DOHH2 (cell line): ENCODE measurements at regions not wholly inside any gene's neighbourhood (a gene's known extent, or its start where the extent isn't known, plus 50 kb on each side); places are given as distances from the start of the nearest gene placed in this dataset.

Experiments
- EZH2phosphoT487 ChIP-seq: fragments of 200-600 bp; sonication (generic); IDR thresholded peaks from 2 replicates; pipeline ENCODE4 v1.6.1; 2017; ENCODE audit warnings: borderline replicate concordance, mild to moderate bottlenecking, antibody characterized with exemption, low read length, moderate library complexity, mixed read lengths
- TF ChIP-seq, protein P1 (sequence below): fragments of 200-600 bp; sonication (generic); IDR thresholded peaks from one replicate; pipeline ENCODE4 v1.5.1; 2014; ENCODE audit warnings: antibody characterized with exemption, mild to moderate bottlenecking, low read depth, low read length; ENCODE audit not compliant: poor library complexity, severe bottlenecking

DNA sequence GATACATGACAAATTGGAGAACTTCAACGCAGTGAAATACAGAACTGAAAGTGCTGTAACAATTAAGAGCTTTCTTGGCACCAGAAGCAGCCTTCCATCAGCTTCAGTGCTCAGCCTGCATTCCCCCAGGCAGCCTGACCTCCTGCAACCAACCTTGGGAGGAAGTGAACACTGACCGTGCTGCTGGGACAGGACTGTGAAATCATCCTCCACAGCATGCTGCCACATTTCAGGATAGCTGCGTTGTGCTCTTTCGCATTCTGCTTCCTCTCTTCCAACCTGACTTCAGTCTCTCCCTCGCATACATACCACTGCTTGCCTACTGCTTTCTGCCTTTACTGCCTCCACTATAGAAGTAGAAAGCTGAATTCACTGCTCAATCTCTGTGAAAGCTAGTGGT lies 388.6 kb downstream of the RWDD3 start:
- TF ChIP-seq, protein P1, sequence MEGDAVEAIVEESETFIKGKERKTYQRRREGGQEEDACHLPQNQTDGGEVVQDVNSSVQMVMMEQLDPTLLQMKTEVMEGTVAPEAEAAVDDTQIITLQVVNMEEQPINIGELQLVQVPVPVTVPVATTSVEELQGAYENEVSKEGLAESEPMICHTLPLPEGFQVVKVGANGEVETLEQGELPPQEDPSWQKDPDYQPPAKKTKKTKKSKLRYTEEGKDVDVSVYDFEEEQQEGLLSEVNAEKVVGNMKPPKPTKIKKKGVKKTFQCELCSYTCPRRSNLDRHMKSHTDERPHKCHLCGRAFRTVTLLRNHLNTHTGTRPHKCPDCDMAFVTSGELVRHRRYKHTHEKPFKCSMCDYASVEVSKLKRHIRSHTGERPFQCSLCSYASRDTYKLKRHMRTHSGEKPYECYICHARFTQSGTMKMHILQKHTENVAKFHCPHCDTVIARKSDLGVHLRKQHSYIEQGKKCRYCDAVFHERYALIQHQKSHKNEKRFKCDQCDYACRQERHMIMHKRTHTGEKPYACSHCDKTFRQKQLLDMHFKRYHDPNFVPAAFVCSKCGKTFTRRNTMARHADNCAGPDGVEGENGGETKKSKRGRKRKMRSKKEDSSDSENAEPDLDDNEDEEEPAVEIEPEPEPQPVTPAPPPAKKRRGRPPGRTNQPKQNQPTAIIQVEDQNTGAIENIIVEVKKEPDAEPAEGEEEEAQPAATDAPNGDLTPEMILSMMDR: no peak
- no peak for TF ChIP-seq EZH2phosphoT487
